GM19463 (cell line): ENCODE measurements at regions not wholly inside any gene's neighbourhood (a gene's known extent, or its start where the extent isn't known, plus 50 kb on each side); places are given as distances from the start of the nearest gene placed in this dataset.

ENCODE experiments used
- ATAC-seq: cut with Tn5 transposase; IDR thresholded peaks from one replicate; pipeline ENCODE4 v1.9.1; 2021; ENCODE audit warnings: mild to moderate bottlenecking, moderate library complexity; ENCODE audit not compliant: unreplicated experiment

DNA sequence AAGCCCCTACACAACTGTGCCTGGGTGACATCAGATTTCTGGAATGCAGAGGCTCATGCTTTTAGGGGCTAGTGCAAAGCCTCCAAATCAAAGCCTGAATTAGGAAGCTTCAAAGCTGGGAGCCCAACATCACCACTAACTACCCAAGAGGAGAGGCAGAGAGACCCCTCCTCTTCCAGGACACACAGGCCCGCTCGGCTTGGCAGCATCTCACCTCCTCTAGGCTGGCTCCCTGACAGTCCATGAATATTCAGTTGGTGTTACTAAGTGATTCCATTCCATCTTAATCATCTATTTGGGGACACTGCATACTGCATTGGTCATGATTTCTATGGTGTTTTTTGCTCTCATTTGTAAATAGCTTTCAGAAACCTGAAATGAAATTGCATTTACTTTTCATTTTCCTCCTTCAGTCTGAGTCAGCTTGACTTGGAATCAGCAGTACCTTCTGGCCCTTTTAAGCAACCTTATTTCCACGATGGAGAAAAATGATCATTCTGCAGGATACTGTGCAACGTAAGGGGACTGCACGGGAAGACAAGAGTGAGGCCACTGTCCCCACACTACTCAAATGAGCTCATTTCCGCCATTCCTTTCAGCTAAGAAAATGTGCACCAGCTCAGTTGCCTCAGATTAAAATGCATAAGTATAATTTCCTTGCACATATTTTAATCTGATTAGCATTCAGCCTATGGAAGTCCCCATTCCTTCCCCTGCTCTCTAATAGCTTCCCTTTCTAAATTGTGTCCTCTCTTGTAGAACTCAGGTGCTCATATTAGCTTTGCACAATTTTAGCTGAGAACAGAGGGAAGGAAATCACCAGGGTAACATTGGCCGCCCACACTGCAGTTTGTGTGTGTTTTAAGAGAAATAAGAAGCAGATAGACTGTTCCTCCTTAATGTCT is 219.9 kb downstream of the RFC3 start:
- no peak for ATAC-seq

DNA sequence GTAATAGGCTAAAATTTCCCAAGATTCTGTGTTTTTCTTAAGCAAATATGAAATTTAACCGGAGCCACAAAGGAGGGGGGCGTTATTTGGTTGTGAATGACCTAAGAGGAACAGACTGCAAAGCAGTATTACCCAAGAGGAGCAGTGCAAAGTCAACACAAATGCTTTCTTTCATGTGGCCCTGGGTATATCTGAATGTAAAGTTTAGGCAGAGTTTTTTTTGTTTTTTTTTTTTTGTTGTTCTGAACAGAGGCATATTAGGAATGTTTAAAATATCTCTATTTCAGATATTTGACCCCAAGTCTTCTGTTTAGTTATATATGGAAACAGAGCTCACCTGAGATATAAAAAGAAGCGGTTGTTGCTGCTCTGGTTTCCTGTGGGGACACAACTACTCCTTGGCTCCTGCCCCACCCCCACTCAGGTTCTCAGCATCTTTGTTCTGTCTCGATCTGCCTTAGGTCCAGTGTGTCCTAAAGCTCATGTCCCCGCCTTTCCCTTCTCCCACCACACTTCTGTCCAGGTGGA is 220.7 kb downstream of the RFC3 start:
- ATAC-seq: no peak

DNA sequence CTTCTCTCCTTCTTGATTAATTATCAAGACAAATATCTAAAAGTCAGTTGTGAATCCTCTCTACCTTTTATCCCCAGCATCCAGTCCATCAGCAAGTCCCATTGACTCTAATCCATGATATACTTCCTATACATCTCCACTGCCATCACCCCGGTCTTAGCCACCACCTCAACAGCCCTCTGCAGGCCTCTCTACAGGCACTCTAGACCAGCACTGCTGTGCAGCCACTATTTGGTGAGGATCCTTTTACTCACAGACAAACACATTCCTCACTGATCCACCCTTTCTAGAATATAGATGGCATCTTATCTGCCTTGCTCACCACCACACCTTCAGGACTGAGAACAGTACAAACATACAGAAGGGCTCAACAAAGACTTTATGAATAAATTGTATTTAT is 221.7 kb downstream of the RFC3 start:
- no peak for ATAC-seq

GRCh38 chr13:34040863-34041262 is 222.9 kb downstream of the RFC3 start:
- no peak for ATAC-seq

DNA sequence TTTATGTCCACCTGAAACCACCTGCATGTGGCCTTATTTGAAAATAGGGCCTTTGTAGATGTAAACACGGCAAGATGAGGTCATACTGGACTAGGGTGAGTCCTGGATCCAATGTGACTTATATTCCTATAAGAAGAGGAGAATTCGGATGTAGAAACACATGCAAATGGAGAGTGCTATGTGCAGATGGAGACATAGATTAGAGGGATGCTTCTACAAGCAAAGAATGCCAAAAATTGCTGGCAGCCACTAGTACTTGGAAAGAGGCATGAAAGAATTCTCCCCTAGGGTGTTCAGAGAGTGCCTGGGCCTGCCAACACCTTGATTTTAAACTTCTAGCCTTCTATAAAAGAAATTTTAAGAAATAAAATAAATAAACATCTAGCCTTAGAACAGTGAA is 226.1 kb downstream of the RFC3 start:
- ATAC-seq: no peak

GRCh38 chr13:34044660-34045080 is 226.7 kb downstream of the RFC3 start:
- ATAC-seq: no peak

DNA sequence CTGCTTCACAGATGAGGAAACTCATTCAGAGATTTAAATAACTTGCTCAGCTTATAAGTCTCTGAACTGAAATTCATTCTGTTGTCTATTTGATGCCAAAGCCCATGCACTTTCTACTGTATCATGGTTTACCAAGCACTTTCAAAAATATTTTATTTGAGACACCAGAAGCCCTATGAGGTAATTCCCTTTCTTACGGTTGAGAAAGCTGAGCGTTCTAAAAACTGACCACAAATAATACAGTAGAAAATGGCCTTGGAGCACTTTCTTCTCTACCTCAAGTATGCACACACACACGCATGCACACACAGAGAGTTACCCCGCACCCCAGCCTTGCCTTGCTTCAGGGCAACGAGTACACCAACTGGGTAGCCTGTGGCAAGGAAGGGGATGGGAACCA is 228.5 kb downstream of the RFC3 start:
- ATAC-seq: no peak

DNA sequence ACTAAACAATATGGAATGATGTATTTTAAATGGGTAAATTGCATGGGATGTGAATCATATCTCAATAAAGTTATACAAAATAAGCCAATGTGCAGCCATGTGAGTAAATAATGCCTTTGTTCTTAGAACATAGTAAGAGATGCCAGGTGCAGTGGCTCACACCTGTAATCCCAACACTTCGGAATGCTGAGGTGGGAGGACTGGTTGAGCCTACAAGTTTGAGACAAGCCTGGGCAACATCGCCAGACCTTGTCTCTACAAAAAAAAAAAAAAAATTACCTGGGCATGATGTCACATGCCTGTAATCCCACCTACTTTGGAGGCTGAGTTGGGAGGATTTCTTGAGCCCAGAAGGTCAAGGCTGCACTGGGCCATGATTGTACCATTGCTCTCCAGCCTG is 230.7 kb downstream of the RFC3 start:
- ATAC-seq: no peak

GRCh38 chr13:34056733-34057258 is 238.8 kb downstream of the RFC3 start:
- no peak for ATAC-seq

DNA sequence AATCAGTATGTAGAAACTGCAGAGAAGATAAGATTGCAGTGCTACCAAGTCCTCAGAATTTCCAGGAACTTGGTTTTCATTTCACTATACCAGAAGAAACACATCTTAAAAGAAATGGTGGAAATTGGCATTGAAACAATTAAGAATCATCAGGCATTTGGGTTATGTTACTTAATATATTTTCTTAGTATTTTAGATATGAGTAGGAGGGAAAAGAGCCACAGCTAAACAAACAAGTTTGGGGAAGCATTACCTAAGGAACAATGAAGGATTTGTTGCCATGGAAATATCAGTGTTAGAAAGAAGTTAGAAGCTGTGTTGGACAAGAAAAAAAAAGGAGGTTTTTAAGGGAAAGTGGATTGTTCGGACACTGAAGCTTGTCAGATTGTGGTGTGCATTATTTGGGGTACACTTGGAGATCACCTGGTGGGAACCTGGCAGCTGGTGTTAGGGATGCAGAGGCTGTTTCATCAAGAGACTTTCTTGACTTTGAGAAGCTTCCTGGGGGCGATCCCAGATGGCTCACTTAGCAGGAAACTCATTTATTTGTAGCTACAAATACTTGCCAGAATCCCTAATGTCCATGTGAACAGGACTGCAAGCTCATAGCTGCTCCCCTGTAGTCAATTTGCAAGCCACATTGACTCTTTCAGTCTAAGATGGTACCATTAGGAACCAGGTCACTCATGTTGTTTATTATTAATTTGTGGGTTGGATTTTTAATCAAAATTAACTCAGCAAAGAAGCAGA is 246.7 kb downstream of the RFC3 start:
- ATAC-seq: no peak

- no peak for ATAC-seq
Measured at GRCh38 chr13:34065928-34066327, 248.0 kb downstream of the RFC3 start.

GRCh38 chr13:34066344-34066743 is 248.4 kb downstream of the RFC3 start:
- no peak for ATAC-seq

- ATAC-seq: no peak
Measured at GRCh38 chr13:34070006-34070405, 252.1 kb downstream of the RFC3 start.

GRCh38 chr13:34070544-34071303 is 252.8 kb downstream of the RFC3 start:
- no peak for ATAC-seq

DNA sequence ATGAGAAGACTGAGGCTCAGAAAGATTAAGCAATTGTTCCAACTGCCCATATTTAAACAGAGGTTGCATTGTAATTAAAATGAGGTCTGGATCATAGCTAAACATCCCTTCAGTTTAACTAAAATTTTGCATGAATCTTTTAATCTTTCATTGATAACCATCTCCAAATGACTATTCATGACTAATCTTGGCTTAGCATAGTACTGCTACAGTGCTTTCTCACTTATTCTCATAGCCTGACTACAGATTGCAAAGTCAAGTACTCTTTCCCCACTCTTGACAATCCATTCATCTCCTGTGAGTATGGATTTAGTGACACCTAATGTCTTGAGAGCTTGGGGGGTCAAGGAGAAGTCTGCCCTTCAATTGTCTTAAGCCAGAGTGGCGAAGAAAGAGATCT is 258.4 kb downstream of the RFC3 start:
- ATAC-seq: no peak

GRCh38 chr13:34076943-34077703 is 259.2 kb downstream of the RFC3 start:
- ATAC-seq: no peak

- ATAC-seq: no peak
Measured at GRCh38 chr13:34078334-34078999, 260.5 kb downstream of the RFC3 start.

DNA sequence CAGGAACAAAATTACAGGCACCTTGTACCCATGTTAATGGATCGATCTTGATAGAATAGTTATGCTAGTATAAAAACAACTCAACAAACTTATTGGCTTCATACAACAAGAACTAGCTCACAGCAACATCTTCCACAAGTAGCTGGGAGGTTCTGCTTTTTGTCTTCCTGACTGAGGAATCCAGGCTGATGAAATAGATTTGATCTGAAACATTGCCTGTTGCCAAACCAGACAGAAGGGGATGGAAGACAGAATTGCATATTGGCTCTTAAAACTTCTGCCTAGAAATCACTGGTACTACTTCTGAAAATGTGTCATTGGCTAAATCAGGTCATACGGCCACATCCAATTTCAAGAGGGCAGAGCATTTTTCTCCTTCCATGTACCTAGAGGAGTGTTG is 267.3 kb downstream of the RFC3 start:
- ATAC-seq: no peak

- ATAC-seq: no peak
Measured at GRCh38 chr13:34086281-34086680, 268.3 kb downstream of the RFC3 start.

DNA sequence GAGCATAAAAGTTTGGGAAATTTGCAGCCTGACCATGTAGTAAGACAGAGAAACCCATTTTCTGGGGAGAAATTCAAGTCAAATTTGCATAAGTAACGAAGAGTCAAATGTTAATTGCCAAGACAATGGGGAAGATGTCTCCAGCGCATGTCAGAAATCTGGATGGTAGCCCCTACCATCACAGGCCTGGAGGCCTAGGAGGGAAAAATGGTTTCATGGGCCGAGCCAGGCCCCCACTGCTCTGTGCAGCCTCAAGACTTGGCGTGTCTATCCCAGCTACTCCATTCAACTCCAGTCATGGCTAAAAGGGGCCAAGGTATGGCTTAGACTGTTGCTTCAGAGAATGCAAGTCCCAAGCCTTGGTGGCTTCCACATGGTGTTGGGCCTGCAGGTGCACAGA is 269.8 kb downstream of the RFC3 start:
- no peak for ATAC-seq
